NCI-H2029 treated with DMSO at 0.1 percent for 48 hours (cell line): ENCODE measurements at regions not wholly inside any gene's neighbourhood (a gene's known extent, or its start where the extent isn't known, plus 50 kb on each side); places are given as distances from the start of the nearest gene placed in this dataset.

Experiments
- DNase-seq: peaks from one replicate; lab custom pipeline; 2025; lab: John Stamatoyannopoulos, UW

DNA sequence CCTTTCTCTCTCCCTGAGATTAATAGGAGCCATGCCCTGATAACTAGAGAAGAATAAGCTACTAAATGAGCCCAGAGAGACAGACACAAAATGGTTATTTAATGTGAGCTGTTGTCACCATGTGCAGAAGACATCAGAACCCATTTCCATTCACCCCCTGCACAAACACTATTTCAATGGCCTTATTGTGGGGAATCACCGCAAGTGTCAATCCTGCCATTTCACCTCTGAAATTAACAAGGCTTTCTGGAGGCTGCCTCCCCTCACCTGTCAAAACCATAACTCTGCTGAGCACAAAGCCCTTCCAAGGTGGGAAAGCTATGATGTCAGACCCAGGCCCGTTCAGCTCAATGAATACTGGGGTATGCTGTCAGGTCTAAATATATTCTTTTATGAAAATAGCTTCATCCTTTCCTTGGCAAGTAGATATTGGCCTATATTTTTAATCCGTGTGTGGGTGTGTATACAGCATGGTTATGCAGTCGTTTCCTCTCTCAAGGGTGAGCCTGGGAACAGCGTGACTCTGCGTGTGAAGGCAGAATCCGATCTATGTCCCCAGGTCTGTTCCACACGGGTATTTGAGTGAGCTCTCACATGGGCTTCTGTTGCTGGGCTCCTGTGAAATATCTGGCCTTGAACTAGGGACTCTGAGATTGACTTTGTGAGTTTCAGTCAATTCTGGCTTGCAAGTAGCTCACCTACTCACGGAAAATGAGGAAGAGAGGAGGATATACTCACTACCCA, 266.3 kb downstream of the FBXW7 start:
- no peak for DNase-seq

GRCh38 chr4:152267811-152268210, 268.1 kb downstream of the FBXW7 start:
- DNase-seq = no peak

GRCh38 chr4:152266831-152267480, 268.9 kb downstream of the FBXW7 start:
- DNase-seq = no peak

GRCh38 chr4:152265149-152265621, 270.7 kb downstream of the FBXW7 start:
- DNase-seq = no peak

GRCh38 chr4:152264106-152264505, 271.8 kb downstream of the FBXW7 start:
- no peak for DNase-seq

DNA sequence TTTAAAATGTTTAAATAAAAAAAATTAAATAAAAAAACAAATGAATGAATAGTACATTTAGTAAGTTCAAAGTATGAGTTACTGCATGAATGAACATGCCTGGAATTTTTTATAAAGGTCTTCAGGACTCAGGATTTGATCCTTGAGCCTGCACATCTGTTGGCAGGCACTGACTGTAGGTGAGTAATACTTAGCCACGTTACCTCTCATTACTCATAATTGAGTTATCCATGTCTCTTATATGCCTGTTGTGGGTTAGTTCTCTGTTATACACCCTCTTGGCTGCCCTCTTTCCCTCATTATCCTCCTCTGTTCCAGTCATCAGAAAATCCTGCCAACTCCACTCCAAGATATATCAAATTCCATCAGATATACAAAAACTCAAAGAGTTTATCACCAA, 276.0 kb downstream of the FBXW7 start:
- DNase-seq = no peak

GRCh38 chr4:152258804-152259708, 276.8 kb downstream of the FBXW7 start:
- no peak for DNase-seq

- DNase-seq = no peak
Observed at GRCh38 chr4:152258391-152258790, 277.5 kb downstream of the FBXW7 start.

- no peak for DNase-seq
Observed at GRCh38 chr4:152257601-152258066, 278.3 kb downstream of the FBXW7 start.

- DNase-seq = no peak
Observed at GRCh38 chr4:152256996-152257395, 278.9 kb downstream of the FBXW7 start.

DNA sequence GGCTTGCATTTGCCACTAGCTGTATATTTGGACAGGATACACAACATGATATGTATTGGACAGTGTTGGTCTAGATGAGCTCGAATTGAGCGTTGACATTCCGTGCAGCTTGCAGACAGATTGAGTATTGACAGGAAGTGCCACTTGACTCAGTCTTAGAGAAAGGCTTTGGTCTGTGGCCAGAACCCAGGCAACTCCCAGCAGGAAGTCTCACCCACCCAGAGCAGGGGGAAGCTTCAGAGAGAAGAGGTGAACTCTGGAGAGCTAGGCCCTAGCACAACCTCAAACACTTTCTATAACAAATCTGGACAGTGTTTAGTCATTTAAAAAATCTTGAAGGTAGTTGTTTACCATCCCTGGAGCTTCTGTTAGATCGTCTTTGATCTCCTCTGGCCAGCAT, 280.5 kb downstream of the FBXW7 start:
- peak; percentile 86 for DNase-seq

GRCh38 chr4:152248347-152248746, 287.5 kb downstream of the FBXW7 start:
- no peak for DNase-seq

DNA sequence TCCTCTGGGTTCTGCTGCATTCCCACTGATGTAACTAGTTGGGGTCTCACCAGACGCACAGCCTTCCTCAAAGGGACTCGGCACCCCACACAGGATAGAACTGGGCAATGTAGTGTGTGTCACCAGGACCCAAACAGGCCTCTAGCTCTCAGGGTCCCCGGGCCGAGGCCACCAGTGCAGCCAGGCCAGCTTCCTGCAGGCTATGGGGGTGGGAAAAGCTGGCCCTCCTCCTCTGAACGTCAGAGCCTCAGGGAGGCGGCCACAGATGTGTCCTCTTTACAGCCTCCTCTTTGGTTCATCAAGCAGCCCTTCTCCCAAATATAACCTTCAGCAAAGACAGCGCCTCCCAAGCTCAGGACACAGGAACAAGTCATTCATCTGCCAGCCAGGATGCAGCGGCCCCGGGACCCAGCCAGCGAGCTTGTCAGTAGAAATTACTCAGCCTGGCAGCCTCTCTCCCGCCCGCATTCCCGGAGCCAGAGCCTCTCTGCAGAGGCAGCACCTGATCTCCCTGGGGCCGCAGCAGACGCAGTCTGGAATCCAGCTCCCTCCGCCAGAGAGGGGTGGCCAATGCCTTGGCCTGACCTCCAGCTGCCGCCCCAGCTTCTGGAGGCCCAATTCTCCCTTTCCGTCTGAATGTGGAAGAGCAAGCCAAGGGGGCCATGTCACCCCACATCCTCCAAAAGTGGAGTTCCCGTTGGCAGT, 288.5 kb downstream of the FBXW7 start:
- no peak for DNase-seq

DNA sequence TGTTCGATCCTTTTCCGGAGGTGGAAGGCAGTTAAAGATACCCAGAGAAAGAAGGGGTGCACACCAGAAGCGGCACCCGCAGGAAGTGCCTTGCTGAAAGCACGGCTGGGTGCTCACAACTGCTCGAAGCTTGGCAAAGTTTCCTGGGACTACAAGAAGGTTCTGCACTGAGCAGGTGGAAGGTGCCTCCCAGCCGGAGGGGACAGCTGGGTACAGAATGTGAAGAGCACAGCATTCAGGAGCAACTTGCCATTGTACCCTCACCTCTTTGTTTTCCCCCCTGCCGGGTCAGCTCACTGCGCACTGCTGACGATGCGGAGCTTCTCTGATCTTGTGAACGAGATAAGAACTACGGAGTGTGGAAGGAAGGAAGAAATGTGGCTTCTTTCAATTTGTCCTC, 289.2 kb downstream of the FBXW7 start:
- no peak for DNase-seq

DNA sequence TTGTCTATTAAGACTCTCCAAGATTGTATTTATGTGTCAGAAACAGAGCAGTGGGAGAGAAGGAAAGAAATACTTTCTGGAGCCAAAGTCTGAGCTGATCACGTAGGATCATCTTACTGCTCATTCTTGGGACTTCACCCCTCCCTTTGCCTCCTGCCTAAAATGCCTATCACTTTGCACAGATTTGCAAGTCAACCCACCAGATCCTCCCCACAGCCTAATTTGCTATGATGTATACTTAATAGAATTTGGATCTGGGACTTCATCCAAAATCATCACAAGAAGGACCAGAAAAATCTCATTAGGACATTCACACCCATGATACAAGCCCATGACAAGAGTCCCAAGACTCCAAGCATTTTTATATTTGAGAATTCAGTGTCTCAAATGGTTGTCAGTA, 290.2 kb downstream of the FBXW7 start:
- DNase-seq = no peak

GRCh38 chr4:152244659-152245058, 291.2 kb downstream of the FBXW7 start:
- no peak for DNase-seq

- DNase-seq = no peak
Observed at GRCh38 chr4:152243896-152244595, 291.8 kb downstream of the FBXW7 start.

GRCh38 chr4:152243206-152243605, 292.7 kb downstream of the FBXW7 start:
- DNase-seq = no peak

GRCh38 chr4:152240232-152240631, 295.7 kb downstream of the FBXW7 start:
- no peak for DNase-seq

DNA sequence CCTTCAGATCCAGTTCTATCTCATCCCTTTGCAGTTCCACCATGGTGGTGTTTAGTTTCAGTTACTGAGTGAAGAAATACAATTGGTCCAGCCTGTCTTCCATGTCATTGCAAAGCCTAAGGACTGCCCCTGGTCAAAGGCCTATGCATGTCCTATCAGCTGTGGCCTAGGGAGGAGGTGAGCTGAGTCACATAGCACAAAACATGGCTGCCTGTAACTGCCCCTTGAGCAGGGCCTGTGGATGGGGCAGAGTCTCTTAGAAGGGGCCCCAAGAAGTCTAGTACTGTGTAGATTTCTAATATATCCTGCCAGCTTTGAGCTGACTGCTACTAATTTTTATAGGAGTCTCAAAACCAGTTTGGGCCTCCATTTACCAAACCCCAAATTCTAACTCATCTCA, 296.7 kb downstream of the FBXW7 start:
- no peak for DNase-seq

DNA sequence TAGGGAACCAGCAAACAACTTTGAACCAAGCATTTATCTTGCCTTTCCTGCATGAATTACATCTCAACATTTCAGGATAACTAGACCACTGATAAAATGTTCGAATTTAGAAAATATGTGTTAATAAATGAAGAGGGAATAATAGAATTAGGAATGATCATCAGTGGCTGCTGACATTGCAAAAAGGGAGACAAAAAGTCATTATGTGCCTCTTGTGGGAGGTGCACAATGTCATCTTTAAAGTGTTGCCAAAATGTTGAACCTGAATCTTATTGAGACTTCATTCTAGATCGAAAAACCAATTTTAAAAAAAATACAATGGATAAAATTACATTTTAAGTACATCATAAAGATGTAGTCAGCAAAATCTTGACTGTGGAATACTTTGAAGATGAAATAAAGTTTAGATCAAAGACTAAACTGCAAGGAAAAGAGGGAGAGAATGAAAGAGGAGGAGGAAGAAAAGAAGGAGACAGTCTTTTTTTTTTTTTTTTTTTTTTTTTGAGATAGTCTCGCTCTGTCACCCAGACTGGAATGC, 299.3 kb downstream of the FBXW7 start:
- DNase-seq = no peak
